ENCODE measurements at regions not wholly inside any gene's neighbourhood (a gene's known extent, or its start where the extent isn't known, plus 50 kb on each side); places are given as distances from the start of the nearest gene placed in this dataset.
A peak's percentile ranks its signal among the peaks of the same experiment; 100 is the strongest.

GRCh38 chr7:86942995-86943394 lies 116.5 kb downstream of the ELAPOR2 start:
- no peak for DNase-seq

DNA sequence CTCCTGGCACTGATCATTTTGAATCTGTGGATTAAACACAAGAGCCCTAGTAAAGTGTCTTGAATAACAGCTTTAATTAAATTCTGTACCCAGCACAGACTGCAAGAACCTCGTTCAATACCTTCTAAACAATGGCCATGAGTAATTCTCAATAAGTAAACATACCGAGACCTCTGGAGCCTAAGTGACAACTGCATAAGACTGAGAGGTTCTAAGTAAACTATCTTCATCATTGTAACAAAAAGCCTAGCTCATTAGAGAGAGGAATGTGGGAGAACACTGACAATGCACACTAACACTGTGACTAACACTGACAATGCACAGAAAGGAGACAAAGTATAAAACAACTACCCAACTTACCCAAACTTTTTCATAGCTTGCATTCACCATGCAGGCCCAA lies 117.4 kb downstream of the ELAPOR2 start:
- DNase-seq, result no peak

GRCh38 chr7:86939197-86939814 lies 120.1 kb downstream of the ELAPOR2 start:
- DNase-seq, result peak; percentile 40

- no peak for DNase-seq
Measured at GRCh38 chr7:86937363-86937878, 122.0 kb downstream of the ELAPOR2 start.

GRCh38 chr7:86933295-86933845 lies 126.1 kb downstream of the ELAPOR2 start:
- no peak for DNase-seq

DNA sequence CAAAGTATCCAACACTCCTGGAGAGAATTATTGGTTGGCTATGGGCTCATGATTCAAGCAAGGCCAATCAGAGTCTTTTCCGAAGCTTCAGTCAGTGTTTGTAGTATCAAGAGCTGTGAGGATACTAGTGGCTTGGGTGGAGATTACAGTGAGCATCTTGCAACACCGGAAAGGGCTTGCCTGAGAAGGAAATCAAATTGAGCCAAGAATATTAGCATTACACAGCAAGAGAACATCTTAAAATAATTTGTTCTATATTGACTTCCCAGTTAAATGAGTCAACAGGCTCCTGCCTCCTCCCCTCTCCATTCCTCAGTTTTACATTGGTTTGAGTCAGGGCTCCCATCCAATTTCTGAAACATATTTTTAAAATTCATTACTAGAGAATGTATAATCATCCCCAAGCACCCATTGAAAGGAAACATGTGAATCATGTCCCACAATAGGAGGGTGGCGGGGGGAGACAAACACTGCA lies 127.4 kb downstream of the ELAPOR2 start:
- DNase-seq, result peak; percentile 10

- DNase-seq, result no peak
Measured at GRCh38 chr7:86931439-86931838, 128.0 kb downstream of the ELAPOR2 start.

GRCh38 chr7:86930554-86931307 lies 128.7 kb downstream of the ELAPOR2 start:
- no peak for DNase-seq

DNA sequence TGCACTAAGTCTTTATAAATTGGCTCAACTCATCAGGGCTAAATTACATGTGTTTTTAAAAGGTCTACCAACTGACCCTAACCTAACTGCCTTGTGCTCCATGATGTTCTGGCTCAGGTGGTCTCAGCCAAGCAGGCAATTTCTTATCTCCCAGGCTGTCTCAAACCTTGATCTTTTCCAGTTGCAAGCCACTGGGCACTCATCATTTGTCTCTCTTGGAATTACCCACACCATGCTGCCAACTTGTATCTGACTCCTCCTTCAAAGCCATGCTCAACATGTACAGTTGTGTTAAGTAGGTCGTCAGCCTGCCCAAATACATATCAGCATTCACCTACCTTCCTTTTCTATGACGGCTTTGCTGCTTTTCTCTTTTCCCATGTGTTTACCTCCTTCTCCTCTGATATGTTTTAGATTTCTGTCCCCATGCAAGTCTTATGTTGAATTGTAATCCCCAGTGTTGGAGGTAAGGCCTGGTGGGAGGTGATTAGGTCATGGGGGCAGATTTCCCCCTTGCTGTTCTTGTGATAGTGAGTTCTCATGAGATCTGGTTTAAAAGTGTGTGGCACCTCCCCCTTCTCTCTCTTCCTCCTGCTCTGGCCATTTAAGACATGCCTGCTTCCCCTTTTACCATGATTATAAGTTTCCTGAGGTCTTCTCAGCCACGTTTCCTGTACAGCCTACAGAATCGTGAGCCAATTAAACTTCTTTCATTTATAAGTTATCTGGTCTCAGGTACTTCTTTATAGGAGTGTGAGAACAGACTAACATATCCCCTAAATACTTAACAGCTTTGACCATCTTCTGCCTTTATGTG lies 130.0 kb downstream of the ELAPOR2 start:
- DNase-seq, result peak; percentile 26

- DNase-seq, result no peak
Measured at GRCh38 chr7:86928308-86928707, 131.1 kb downstream of the ELAPOR2 start.

- DNase-seq, result peak; percentile 25
Measured at GRCh38 chr7:86926732-86927131, 132.7 kb downstream of the ELAPOR2 start.

GRCh38 chr7:86925221-86925620 lies 134.2 kb downstream of the ELAPOR2 start:
- DNase-seq, result no peak

- no peak for DNase-seq
Measured at GRCh38 chr7:86923527-86923926, 135.9 kb downstream of the ELAPOR2 start.

DNA sequence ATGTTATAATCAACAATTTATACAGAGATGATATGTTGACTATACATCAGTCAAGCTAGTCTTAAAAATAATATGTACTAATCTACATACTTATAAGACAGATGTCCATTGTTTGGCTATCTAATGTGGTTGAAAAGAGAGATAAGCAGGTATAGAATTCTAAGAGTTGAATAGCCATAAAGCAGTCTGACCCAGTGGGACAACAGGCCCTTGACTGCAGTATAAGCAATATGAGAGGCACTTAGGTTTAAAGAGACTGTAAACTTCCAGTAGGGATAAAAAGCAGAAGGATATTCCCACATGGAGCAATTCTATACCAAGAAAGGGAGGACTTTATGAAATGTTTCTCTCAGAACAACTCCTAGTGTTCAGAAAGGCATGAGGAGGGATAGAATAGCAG lies 139.3 kb downstream of the ELAPOR2 start:
- DNase-seq, result no peak

DNA sequence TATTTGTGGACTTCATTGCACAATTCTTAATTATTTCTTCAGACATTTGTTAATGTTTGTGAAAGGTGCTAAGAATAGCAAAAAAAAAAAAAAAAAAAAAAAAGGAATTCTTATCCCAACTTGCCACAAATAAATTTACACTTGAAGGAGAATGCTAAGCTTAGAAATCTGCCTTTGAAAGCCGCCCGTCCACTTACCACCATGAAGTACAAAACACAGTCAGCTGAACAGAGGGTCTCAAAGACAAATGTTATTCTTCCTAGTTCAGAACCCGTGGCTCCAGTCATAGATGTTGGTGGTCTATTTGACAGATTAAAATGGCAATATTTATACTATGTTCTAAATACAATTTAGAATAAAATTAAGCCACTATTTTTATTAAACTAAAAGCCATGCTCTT lies 141.2 kb downstream of the ELAPOR2 start:
- no peak for DNase-seq

- no peak for DNase-seq
Measured at GRCh38 chr7:86916277-86916825, 143.1 kb downstream of the ELAPOR2 start.

DNA sequence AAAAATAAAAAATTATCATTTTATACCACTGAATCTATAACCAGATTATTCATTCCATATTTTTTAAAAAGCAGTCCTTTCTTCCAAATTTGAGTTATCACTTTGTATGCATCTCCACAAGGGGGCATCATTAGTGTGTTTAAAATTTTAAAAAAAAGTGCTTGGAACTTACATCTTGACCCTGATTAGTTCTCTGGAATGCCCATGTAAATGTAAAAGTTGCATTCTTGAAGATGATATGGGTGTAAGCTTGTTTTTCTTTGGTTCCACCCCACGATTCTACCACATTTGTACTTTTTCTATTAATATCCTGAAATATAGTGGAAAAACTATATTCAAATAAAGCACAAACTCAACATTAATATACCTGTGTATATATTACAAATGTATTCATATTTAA lies 144.9 kb downstream of the ELAPOR2 start:
- no peak for DNase-seq

Data from MV-4-11 (cell line).